Smooth muscle cell (in vitro differentiated cells): ENCODE measurements at regions not wholly inside any gene's neighbourhood (a gene's known extent, or its start where the extent isn't known, plus 50 kb on each side); places are given as distances from the start of the nearest gene placed in this dataset.
A peak's percentile ranks its signal among the peaks of the same experiment; 100 is the strongest.

Experiments used
- DNase-seq: peaks from one replicate; lab custom pipeline; 2025; ENCODE audit not compliant: unreplicated experiment; lab: John Stamatoyannopoulos, UW
- H2AFZ ChIP-seq: fragments of 200-600 bp; sonication (generic); 2 replicates; pipeline ENCODE4 v1.6.0; 2016; ENCODE audit warnings: antibody characterized with exemption, low read depth, mild to moderate bottlenecking
- H3F3A ChIP-seq: fragments of 200-600 bp; sonication (generic); 2 replicates; pipeline ENCODE4 v1.6.0; 2017; ENCODE audit warnings: antibody characterized with exemption, low read depth
- H3K27ac ChIP-seq: fragments of 200-600 bp; sonication (generic); 2 replicates; pipeline ENCODE4 v1.5.1; 2016; ENCODE audit warnings: low read depth, mild to moderate bottlenecking
- H3K27me3 ChIP-seq: fragments of 200-600 bp; sonication (generic); 2 replicates; pipeline ENCODE4 v1.6.1; 2016; ENCODE audit warnings: low read depth, mild to moderate bottlenecking
- H3K36me3 ChIP-seq: fragments of 200-600 bp; sonication (generic); 2 replicates; pipeline ENCODE4 v1.5.1; 2016; ENCODE audit warnings: low read depth
- H3K4me1 ChIP-seq: fragments of 200-600 bp; sonication (generic); 2 replicates; pipeline ENCODE4 v1.5.1; 2016; ENCODE audit warnings: low read depth
- H3K4me2 ChIP-seq: fragments of 200-600 bp; sonication (generic); 2 replicates; pipeline ENCODE4 v1.6.0; 2016; ENCODE audit warnings: mild to moderate bottlenecking
- H3K4me3 ChIP-seq: fragments of 200-600 bp; sonication (generic); 2 replicates; pipeline ENCODE4 v1.5.1; 2016; ENCODE audit warnings: mild to moderate bottlenecking
- H3K79me2 ChIP-seq: fragments of 200-600 bp; sonication (generic); 2 replicates; pipeline ENCODE4 v1.6.0; 2016; ENCODE audit warnings: low read depth, mild to moderate bottlenecking
- H3K9ac ChIP-seq: fragments of 200-600 bp; sonication (generic); 2 replicates; pipeline ENCODE4 v1.6.0; 2016; ENCODE audit warnings: low read depth
- H3K9me3 ChIP-seq: fragments of 200-600 bp; sonication (generic); replicated peaks from 2 replicates; pipeline ENCODE4 v1.5.1; 2016; ENCODE audit warnings: low read depth
- H4K20me1 ChIP-seq: fragments of 200-600 bp; sonication (generic); 2 replicates; pipeline ENCODE4 v1.6.0; 2016; ENCODE audit warnings: low read depth
- WGBS: methylation state at CpG from one replicate; pipeline ENCODE4 v1.1.7; 2016; ENCODE audit warnings: low lambda C conversion rate; 5-methylcytosine and 5-hydroxymethylcytosine counted together
- TF ChIP-seq, protein P1 (sequence below): fragments of 200-600 bp; sonication (generic); IDR thresholded peaks from 2 replicates; pipeline ENCODE4 v1.5.1; 2017; ENCODE audit warnings: borderline replicate concordance, mild to moderate bottlenecking, antibody characterized with exemption; ENCODE audit not compliant: insufficient read depth, poor library complexity, severe bottlenecking

DNA sequence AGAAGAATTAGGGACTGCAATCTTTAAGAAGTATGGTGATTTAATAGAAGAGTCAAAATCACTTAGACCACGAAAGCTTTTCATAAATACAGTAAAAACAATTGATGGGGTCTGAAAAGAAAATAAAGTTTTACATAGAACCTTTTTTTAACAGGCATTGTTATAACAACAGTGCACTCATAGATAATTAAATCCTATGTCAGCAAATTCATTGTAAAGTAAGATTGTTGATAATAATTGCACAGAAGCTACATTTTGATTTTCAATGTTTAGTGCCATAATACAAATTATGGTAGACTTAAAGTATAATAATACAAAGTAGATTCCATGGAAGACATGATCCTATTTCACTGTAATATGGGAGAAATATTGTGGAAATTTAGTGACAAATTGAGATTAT, 130.7 kb upstream of the FSIP2 start:
- Histone ChIP-seq H4K20me1 (no peaks in the 10 kb centered on the region), H3K4me2 (no peak overlapping the region), H3K4me1 (no peaks in the 10 kb centered on the region), H3K36me3 (no peaks in the 10 kb centered on the region), H2AFZ (no peak overlapping the region), H3K79me2 (no peaks in the 10 kb centered on the region), H3K27ac (no peak overlapping the region), H3K9ac (no peak overlapping the region), H3K27me3 (no peaks in the 10 kb centered on the region), H3K4me3 (no peak overlapping the region), H3F3A (no peaks in the 10 kb centered on the region), H3K9me3 (no peaks in the 10 kb centered on the region)
- DNase-seq = no peak
- 90% methylated on average over 1 of the region's 1 CpG for WGBS
- TF ChIP-seq, protein P1, sequence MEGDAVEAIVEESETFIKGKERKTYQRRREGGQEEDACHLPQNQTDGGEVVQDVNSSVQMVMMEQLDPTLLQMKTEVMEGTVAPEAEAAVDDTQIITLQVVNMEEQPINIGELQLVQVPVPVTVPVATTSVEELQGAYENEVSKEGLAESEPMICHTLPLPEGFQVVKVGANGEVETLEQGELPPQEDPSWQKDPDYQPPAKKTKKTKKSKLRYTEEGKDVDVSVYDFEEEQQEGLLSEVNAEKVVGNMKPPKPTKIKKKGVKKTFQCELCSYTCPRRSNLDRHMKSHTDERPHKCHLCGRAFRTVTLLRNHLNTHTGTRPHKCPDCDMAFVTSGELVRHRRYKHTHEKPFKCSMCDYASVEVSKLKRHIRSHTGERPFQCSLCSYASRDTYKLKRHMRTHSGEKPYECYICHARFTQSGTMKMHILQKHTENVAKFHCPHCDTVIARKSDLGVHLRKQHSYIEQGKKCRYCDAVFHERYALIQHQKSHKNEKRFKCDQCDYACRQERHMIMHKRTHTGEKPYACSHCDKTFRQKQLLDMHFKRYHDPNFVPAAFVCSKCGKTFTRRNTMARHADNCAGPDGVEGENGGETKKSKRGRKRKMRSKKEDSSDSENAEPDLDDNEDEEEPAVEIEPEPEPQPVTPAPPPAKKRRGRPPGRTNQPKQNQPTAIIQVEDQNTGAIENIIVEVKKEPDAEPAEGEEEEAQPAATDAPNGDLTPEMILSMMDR = no peak

DNA sequence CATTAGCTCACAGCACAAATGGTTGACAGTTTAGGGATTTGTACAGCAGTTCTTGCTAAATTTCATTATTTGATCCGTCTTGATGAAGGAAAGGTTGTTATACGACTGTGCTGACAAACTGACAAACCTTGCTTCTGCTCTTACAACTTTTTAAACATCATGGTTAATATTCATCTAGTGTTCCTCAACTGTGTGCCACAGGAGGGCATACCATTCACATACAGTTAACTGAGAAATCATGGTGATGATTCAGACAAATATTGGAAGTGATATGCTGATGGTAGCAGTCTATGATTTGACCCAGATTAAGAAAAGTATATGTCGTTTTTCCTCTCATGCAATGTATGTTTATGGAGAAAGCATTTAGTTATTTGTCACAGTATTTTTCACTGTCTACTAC, 129.8 kb upstream of the FSIP2 start:
- Histone ChIP-seq H3K4me3 (no peak overlapping the region), H3K27ac (no peak overlapping the region), H3K79me2 (no peaks in the 10 kb centered on the region), H3K9me3 (no peaks in the 10 kb centered on the region), H4K20me1 (no peaks in the 10 kb centered on the region), H2AFZ (no peak overlapping the region), H3K9ac (no peak overlapping the region), H3K4me2 (no peak overlapping the region), H3K27me3 (no peaks in the 10 kb centered on the region), H3F3A (no peaks in the 10 kb centered on the region), H3K36me3 (no peaks in the 10 kb centered on the region), H3K4me1 (no peaks in the 10 kb centered on the region)
- no peak for DNase-seq
- 85% methylated on average over 3 of the region's 3 CpGs for WGBS
- TF ChIP-seq, protein P1 = peak; percentile 9

DNA sequence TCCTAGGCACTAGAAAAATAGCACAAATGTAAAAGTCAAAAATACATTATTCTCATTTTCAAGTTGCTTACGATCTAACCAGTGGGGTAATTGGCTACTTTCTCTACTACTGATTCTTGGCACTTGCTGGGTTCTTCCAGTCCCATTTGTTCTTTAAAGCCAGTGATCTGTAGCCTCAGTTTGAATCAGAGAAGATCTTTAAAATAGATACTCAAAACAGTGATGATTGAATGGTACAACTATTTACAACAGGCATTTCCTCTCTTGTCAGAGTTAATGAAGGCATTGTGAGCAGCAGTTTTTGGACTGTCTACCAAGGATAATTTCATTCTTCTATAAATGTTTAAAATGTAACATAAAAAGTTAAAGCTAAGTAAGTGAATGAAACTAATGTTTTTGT, 128.3 kb upstream of the FSIP2 start:
- no peaks in the 10 kb centered on the region for H3K27me3 ChIP-seq
- WGBS = 71% methylated on average over 1 of the region's 1 CpG
- no peak overlapping the region for H2AFZ ChIP-seq
- H3K27ac ChIP-seq = no peak overlapping the region
- H3K4me3 ChIP-seq = no peak overlapping the region
- H3K4me1 ChIP-seq = no peaks in the 10 kb centered on the region
- no peaks in the 10 kb centered on the region for H4K20me1 ChIP-seq
- H3K36me3 ChIP-seq = no peaks in the 10 kb centered on the region
- no peak overlapping the region for H3K4me2 ChIP-seq
- H3F3A ChIP-seq = no peaks in the 10 kb centered on the region
- no peaks in the 10 kb centered on the region for H3K79me2 ChIP-seq
- H3K9ac ChIP-seq = no peak overlapping the region
- no peak for DNase-seq
- H3K9me3 ChIP-seq = no peaks in the 10 kb centered on the region
- TF ChIP-seq, protein P1 = no peak

DNA sequence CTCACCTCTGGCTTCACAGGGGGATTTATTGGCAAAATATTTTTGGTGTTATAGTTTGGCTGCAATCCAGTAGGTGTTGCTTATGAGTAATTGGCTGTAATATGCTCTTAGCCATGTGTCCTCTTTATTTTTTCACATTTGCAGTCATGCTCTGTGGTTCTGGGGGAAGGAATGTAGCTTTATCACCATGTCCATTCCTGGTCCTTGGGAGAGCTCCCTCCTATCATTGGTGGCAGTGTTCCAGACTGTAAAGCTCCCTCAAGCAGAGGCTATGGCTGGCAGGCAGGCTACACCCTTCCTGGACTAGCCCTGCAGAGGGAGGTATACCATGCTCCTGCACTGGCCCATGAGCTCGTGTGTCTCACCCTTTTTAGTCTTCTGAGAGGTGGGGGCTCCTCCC, 120.0 kb upstream of the FSIP2 start:
- no peaks in the 10 kb centered on the region for H3K9me3 ChIP-seq
- H3K79me2 ChIP-seq = no peaks in the 10 kb centered on the region
- TF ChIP-seq, protein P1 = no peak
- no peaks in the 10 kb centered on the region for H3K4me1 ChIP-seq
- no peak overlapping the region for H3K9ac ChIP-seq
- H3K27ac ChIP-seq = no peak overlapping the region
- H3F3A ChIP-seq = no peaks in the 10 kb centered on the region
- H3K36me3 ChIP-seq = no peaks in the 10 kb centered on the region
- no peak overlapping the region for H3K4me3 ChIP-seq
- H2AFZ ChIP-seq = no peak overlapping the region
- 62% methylated on average over 1 of the region's 1 CpG for WGBS
- no peak overlapping the region for H3K4me2 ChIP-seq
- H3K27me3 ChIP-seq = no peaks in the 10 kb centered on the region
- DNase-seq = no peak
- H4K20me1 ChIP-seq = peaks cover 5% of the 10 kb centered on the region
